ENCODE measurements at regions not wholly inside any gene's neighbourhood (a gene's known extent, or its start where the extent isn't known, plus 50 kb on each side); places are given as distances from the start of the nearest gene placed in this dataset.
"Not testable (repeated sequence)": the region's sequence is repeated elsewhere in the genome, so short reads cannot be mapped to it uniquely, and the experiment has no call there.

DNA sequence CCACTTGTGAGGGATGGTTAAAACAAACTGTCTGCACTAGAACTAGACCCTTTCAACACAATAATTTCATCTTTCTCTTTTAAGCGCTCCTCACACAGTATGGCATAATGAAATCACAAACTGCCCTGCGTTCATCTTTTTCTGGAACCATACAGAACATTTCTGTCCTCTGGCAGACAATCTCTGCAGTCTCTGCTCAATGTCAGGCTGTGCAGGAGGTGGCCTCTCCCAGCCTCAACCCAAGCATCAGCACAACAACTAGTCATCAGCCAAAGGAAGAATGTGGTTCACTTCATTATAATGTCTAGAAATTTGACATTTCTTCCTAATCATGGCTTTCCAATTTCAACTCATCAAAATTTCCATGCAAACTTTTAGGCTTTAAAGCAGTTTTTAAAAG lies 125.1 kb upstream of the STARD13 start:
- FAIRE-seq: no peak
- DNase-seq (ENCODE audit: insufficient read length, low spot score): no peak
- TF ChIP-seq, protein P1, sequence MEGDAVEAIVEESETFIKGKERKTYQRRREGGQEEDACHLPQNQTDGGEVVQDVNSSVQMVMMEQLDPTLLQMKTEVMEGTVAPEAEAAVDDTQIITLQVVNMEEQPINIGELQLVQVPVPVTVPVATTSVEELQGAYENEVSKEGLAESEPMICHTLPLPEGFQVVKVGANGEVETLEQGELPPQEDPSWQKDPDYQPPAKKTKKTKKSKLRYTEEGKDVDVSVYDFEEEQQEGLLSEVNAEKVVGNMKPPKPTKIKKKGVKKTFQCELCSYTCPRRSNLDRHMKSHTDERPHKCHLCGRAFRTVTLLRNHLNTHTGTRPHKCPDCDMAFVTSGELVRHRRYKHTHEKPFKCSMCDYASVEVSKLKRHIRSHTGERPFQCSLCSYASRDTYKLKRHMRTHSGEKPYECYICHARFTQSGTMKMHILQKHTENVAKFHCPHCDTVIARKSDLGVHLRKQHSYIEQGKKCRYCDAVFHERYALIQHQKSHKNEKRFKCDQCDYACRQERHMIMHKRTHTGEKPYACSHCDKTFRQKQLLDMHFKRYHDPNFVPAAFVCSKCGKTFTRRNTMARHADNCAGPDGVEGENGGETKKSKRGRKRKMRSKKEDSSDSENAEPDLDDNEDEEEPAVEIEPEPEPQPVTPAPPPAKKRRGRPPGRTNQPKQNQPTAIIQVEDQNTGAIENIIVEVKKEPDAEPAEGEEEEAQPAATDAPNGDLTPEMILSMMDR (IDR thresholded peaks at IDR 0.05; ENCODE audit: insufficient read depth, missing control alignments): no peak

DNA sequence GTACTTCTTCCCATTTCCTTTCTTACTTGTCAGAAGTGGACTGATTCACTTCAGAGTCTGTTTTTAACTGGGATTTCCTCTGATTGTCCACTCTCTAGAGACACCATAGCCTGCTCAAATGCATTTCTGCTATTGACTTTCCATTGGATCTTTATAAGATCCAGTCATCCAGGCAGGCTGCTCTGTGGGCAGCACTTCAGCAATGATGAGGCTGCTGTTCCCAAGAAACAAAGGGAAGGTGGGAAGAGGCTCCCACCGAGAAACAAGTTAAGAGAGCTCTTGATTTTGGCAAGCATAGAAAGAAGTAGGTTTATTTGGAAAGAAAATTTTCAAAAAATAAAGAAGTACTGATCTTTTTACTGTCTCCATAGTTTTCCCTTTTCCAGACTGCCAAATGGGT lies 125.8 kb upstream of the STARD13 start:
- FAIRE-seq: no peak
- TF ChIP-seq, protein P1 (IDR thresholded peaks at IDR 0.05; ENCODE audit: insufficient read depth, missing control alignments): no peak
- no peak for DNase-seq (ENCODE audit: insufficient read length, low spot score)

DNA sequence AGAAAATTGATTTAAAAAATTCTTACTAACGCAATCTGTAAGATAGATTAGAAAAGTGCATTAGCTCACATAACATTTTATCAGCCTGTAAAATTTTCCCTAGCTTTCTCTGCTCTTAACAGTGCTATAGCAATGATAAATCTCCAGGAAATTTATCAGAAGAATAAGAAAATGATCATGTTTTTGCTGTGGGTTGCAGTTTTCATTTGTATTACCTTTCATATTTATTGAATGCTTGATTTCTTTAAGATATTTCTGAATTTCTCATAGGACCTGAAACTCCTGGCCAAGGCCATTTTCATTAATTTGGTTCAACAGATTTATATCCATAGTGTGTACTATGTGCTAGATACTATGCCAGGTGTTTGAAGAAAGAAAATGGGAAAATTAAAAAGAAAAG lies 130.3 kb upstream of the STARD13 start:
- TF ChIP-seq, protein P1 (IDR thresholded peaks at IDR 0.05; ENCODE audit: insufficient read depth, missing control alignments): no peak
- DNase-seq (ENCODE audit: insufficient read length, low spot score) (no peak), FAIRE-seq (no peak)

DNA sequence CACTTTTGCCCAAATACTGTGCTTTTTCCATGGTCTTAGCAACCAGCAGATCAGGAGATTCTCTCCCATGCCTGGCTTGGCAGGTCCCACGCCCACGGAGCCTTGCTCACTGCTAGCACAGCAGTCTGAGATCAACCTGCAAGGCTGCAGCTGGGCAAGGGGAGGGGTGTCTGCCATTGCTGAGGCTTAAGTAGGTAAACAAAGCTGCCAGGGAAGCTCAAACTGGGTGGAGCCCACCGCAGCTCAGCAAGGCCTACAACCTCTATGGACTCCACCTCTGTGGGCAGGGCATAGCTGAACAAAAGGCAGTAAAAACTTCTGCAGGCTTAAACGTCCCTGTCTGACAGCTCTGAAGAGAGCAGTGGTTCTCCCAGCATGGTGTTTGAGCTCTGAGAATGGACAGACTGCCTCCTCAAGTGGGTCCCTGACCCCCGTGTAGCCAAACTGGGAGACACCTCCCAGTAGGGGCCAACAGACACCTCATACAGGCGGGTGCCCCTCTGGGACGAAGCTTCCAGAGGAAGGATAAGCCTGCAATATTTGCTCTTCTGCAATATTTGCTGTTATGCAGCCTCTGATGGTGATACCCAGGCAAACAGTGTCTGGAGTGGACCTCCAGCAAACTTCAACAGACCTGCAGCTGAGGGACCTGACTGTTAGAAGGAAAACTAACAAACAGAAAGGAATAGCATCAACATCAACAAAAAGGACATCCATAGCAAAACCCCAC lies 132.8 kb upstream of the STARD13 start:
- FAIRE-seq; DNase-seq (ENCODE audit: insufficient read length, low spot score): not testable (repeated sequence)

DNA sequence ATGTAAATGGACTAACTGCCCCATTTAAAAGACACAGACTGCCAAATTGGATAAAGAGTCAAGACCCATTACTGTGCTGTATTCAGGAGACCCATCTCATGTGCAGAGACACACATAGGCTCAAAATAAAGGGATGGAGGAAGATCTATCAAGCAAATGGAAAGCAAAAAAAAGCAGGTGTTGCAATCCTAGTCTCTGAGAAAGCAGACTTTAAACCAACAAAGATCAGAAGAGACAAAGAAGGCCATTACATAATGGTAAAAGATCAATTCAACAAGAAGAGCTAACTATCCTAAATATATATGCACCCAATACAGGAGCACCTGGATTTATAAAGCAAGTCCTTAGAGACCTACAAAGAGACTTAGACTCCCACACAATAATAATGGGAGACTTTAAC lies 134.6 kb upstream of the STARD13 start:
- not testable (repeated sequence) for FAIRE-seq; DNase-seq (ENCODE audit: insufficient read length, low spot score)

DNA sequence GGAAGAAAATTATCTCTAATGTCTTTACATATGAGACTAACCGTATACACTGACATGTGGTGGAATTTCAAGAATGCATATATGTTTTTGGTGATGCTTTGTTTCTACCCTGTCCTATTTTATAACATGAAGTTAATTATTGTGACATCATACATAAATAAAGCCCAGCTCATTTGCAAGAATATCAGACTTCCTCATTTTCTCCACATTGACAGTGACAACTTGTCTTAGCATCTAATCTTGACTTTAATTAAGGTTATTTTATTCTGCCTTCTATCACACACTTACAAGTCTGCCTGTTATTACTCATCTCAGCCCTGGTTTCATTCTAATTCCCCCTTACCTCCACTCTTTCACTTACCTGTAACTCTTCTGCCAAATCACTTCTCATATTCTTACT lies 140.6 kb upstream of the STARD13 start:
- TF ChIP-seq, protein P1 (IDR thresholded peaks at IDR 0.05; ENCODE audit: insufficient read depth, missing control alignments): no peak
- FAIRE-seq (peak; percentile 16), DNase-seq (ENCODE audit: insufficient read length, low spot score) (no peak)

DNA sequence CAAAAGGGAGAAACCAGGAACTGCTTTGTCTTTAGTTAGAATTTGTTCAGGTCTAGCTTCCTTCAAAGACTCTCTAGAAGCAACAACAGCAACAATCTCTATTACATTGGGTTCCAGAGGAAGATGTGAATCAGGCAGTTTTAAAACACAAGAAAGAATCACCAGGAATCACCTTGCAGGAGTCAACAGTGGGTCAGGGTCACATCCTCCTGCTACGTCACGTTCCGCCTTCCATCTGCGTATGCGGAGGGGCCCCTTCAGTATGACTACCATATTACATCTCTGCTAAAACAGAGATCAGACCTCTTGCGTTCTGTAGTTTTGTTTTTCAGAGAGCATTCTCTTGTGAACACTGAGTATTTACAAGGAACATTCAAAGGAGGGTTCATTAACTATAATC lies 147.8 kb upstream of the STARD13 start:
- TF ChIP-seq, protein P1 (IDR thresholded peaks at IDR 0.05; ENCODE audit: insufficient read depth, missing control alignments): no peak
- FAIRE-seq (no peak), DNase-seq (ENCODE audit: insufficient read length, low spot score) (no peak)

DNA sequence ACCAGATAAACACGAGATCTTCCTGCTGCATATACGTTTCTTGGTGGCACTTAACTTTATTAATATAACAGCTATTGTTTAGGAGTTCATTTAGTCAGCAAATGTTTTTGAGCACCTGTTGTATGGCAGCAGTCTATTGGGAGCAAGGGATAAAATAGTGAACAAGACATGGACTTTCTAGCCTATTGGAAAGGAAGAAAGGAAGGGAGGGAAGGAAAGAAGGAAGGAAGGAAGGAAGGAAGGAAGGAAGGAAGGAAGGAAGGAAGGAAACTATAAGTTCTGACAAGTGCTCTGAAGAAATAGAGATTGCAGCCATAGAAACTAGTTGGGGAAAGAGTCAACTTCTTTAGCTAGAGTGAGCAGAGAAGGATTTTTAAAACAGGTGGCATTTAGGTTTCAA lies 149.1 kb upstream of the STARD13 start:
- DNase-seq (ENCODE audit: insufficient read length, low spot score) (no peak), FAIRE-seq (no peak)
- TF ChIP-seq, protein P1 (IDR thresholded peaks at IDR 0.05; ENCODE audit: insufficient read depth, missing control alignments): no peak

Data from D721Med (cell line).